ENCODE measurements at regions not wholly inside any gene's neighbourhood (a gene's known extent, or its start where the extent isn't known, plus 50 kb on each side); places are given as distances from the start of the nearest gene placed in this dataset.
"Not testable (repeated sequence)": the region's sequence is repeated elsewhere in the genome, so short reads cannot be mapped to it uniquely, and the experiment has no call there.

GRCh38 chr2:220353897-220354296, 726.5 kb downstream of the SLC4A3 start:
- POLR2A ChIA-PET, result no interaction called here
- CTCF ChIA-PET, result no interaction called here

- ChIA-PET POLR2A (no interaction called here), CTCF (no interaction called here)
These were observed 728.6 kb downstream of the SLC4A3 start for GRCh38 chr2:220356076-220356475.

GRCh38 chr2:220365023-220365422, 737.6 kb downstream of the SLC4A3 start:
- ChIA-PET POLR2A (no interaction called here), CTCF (no interaction called here)

GRCh38 chr2:220366765-220367164, 739.3 kb downstream of the SLC4A3 start:
- POLR2A ChIA-PET, result no interaction called here
- CTCF ChIA-PET, result no interaction called here

GRCh38 chr2:220370764-220371163, 743.3 kb downstream of the SLC4A3 start:
- ChIA-PET CTCF (no interaction called here), POLR2A (no interaction called here)

GRCh38 chr2:220371211-220371610, 743.8 kb downstream of the SLC4A3 start:
- POLR2A ChIA-PET, result no interaction called here
- CTCF ChIA-PET, result no interaction called here

GRCh38 chr2:220373878-220374277, 746.4 kb downstream of the SLC4A3 start:
- CTCF ChIA-PET, result no interaction called here

GRCh38 chr2:220374282-220374681, 746.9 kb downstream of the SLC4A3 start:
- CTCF ChIA-PET, result no interaction called here
- POLR2A ChIA-PET, result no interaction called here

More at GRCh38 chr2:220373878-220374277, 746.4 kb downstream of the SLC4A3 start:
- POLR2A ChIA-PET, result no interaction called here

- ChIA-PET CTCF (no interaction called here), POLR2A (no interaction called here)
These were observed 750.2 kb downstream of the SLC4A3 start for GRCh38 chr2:220377482-220378155.

- CTCF ChIA-PET, POLR2A ChIA-PET: not testable (repeated sequence)
These were observed 760.3 kb downstream of the SLC4A3 start for GRCh38 chr2:220387758-220388157.

GRCh38 chr2:220393711-220394110, 766.3 kb downstream of the SLC4A3 start:
- CTCF ChIA-PET, result no interaction called here

GRCh38 chr2:220394433-220394832, 767.0 kb downstream of the SLC4A3 start:
- POLR2A ChIA-PET, result no interaction called here

More at GRCh38 chr2:220393711-220394110, 766.3 kb downstream of the SLC4A3 start:
- POLR2A ChIA-PET, result no interaction called here

GRCh38 chr2:220396287-220396686, 768.9 kb downstream of the SLC4A3 start:
- ChIA-PET CTCF (no interaction called here), POLR2A (no interaction called here)

More at GRCh38 chr2:220394433-220394832, 767.0 kb downstream of the SLC4A3 start:
- CTCF ChIA-PET, result no interaction called here

GRCh38 chr2:220410296-220410695, 782.9 kb downstream of the SLC4A3 start:
- ChIA-PET CTCF (no interaction called here), POLR2A (no interaction called here)

GRCh38 chr2:220417503-220417902, 790.1 kb downstream of the SLC4A3 start:
- ChIA-PET CTCF (no interaction called here), POLR2A (no interaction called here)

- CTCF ChIA-PET, result no interaction called here
- POLR2A ChIA-PET, result no interaction called here
These were observed 792.2 kb downstream of the SLC4A3 start for GRCh38 chr2:220419647-220420046.

GRCh38 chr2:220420820-220421219, 793.4 kb downstream of the SLC4A3 start:
- CTCF ChIA-PET, result no interaction called here
- POLR2A ChIA-PET, result no interaction called here

GRCh38 chr2:220422676-220423075, 795.2 kb downstream of the SLC4A3 start:
- ChIA-PET CTCF (no interaction called here), POLR2A (no interaction called here)

GRCh38 chr2:220424561-220424960, 797.1 kb downstream of the SLC4A3 start:
- ChIA-PET POLR2A (no interaction called here), CTCF (no interaction called here)

- POLR2A ChIA-PET, result no interaction called here
- CTCF ChIA-PET, result no interaction called here
These were observed 805.2 kb downstream of the SLC4A3 start for GRCh38 chr2:220432645-220433044.

- ChIA-PET POLR2A (no interaction called here), CTCF (no interaction called here)
These were observed 805.7 kb downstream of the SLC4A3 start for GRCh38 chr2:220433131-220433530.

GRCh38 chr2:220434385-220434784, 807.0 kb downstream of the SLC4A3 start:
- CTCF ChIA-PET, result no interaction called here
- POLR2A ChIA-PET, result no interaction called here

GRCh38 chr2:220437938-220438337, 810.5 kb downstream of the SLC4A3 start:
- ChIA-PET POLR2A (no interaction called here), CTCF (no interaction called here)
